ENCODE measurements at regions not wholly inside any gene's neighbourhood (a gene's known extent, or its start where the extent isn't known, plus 50 kb on each side); places are given as distances from the start of the nearest gene placed in this dataset.
A peak's percentile ranks its signal among the peaks of the same experiment; 100 is the strongest.

- DNase-seq (ENCODE audit: low spot score), result no peak
- in situ Hi-C loops (cut with MboI; ENCODE audit: low sequenced_read_pairs, unreplicated experiment), result no loop called here
- TF ChIP-seq CTCF (IDR thresholded peaks at IDR 0.05; ENCODE audit: borderline replicate concordance, control extremely low read depth, extremely low read depth, insufficient read depth, missing control alignments), result no peak
Measured at GRCh38 chr11:45079075-45079444, 67.4 kb upstream of the PRDM11 start.

GRCh38 chr11:45079567-45079942 is 66.9 kb upstream of the PRDM11 start:
- no peak for TF ChIP-seq CTCF (IDR thresholded peaks at IDR 0.05; ENCODE audit: borderline replicate concordance, control extremely low read depth, extremely low read depth, insufficient read depth, missing control alignments)
- no peak for DNase-seq (ENCODE audit: low spot score)
- in situ Hi-C loops (cut with MboI; ENCODE audit: low sequenced_read_pairs, unreplicated experiment), result no loop called here

- TF ChIP-seq CTCF (IDR thresholded peaks at IDR 0.05; ENCODE audit: borderline replicate concordance, control extremely low read depth, extremely low read depth, insufficient read depth, missing control alignments), result no peak
- DNase-seq (ENCODE audit: low spot score), result peak; percentile 63
- in situ Hi-C loops (cut with MboI; ENCODE audit: low sequenced_read_pairs, unreplicated experiment), result no loop called here
Measured at GRCh38 chr11:45079943-45080719, 66.3 kb upstream of the PRDM11 start.

GRCh38 chr11:45082744-45083543 is 63.5 kb upstream of the PRDM11 start:
- in situ Hi-C loops (cut with MboI; ENCODE audit: low sequenced_read_pairs, unreplicated experiment), result no loop called here
- DNase-seq (ENCODE audit: low spot score), result no peak
- TF ChIP-seq CTCF (IDR thresholded peaks at IDR 0.05; ENCODE audit: borderline replicate concordance, control extremely low read depth, extremely low read depth, insufficient read depth, missing control alignments), result no peak

- in situ Hi-C loops (cut with MboI; ENCODE audit: low sequenced_read_pairs, unreplicated experiment), result no loop called here
- no peak for DNase-seq (ENCODE audit: low spot score)
- TF ChIP-seq CTCF (IDR thresholded peaks at IDR 0.05; ENCODE audit: borderline replicate concordance, control extremely low read depth, extremely low read depth, insufficient read depth, missing control alignments), result peak; percentile 16
Measured at GRCh38 chr11:45083544-45084087, 62.8 kb upstream of the PRDM11 start.

- in situ Hi-C loops (cut with MboI; ENCODE audit: low sequenced_read_pairs, unreplicated experiment), result no loop called here
- DNase-seq (ENCODE audit: low spot score), result no peak
- no peak for TF ChIP-seq CTCF (IDR thresholded peaks at IDR 0.05; ENCODE audit: borderline replicate concordance, control extremely low read depth, extremely low read depth, insufficient read depth, missing control alignments)
Measured at GRCh38 chr11:45085646-45086501, 60.6 kb upstream of the PRDM11 start.

Data from GM13976 (cell line).